ENCODE measurements at regions not wholly inside any gene's neighbourhood (a gene's known extent, or its start where the extent isn't known, plus 50 kb on each side); places are given as distances from the start of the nearest gene placed in this dataset.
"Not testable (repeated sequence)": the region's sequence is repeated elsewhere in the genome, so short reads cannot be mapped to it uniquely, and the experiment has no call there.

DNA sequence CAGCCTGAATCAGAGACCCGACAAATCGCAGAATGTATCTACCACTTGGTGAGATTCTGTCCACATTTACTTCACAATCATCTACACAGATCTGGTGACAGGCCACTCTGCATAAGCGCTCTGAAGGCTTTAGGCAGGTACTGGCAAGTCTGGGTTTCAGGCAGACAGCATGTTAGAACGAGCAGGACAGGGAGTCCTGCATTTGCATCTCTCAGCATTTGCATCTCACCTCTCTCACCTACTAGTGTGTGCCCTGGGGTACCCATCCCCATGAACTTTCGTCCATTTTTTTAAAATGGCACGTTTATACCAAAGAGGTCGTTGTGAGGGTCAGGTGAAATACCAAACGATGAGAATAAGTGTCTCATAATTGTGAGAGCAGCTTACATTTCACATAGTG lies 108.2 kb downstream of the SPATA31A1 start:
- not testable (repeated sequence) for H3K4me1 ChIP-seq, DNase-seq, H3K9me3 ChIP-seq, H3K36me3 ChIP-seq, H3K27me3 ChIP-seq
- 16 to 19% methylated on average over 6 of the region's 8 CpGs for WGBS, 2 donors
- peak in 1 of 2 donors; percentile 20 for ATAC-seq (ENCODE audit: low FRiP score in 2 of 2)
- Histone ChIP-seq H3K4me3 (peak overlapping the region in 3 of 4 donors; percentile 45 to 59 (median 54)), H3K27ac (peak overlapping the region in 1 of 4 donors; percentile 80)

DNA sequence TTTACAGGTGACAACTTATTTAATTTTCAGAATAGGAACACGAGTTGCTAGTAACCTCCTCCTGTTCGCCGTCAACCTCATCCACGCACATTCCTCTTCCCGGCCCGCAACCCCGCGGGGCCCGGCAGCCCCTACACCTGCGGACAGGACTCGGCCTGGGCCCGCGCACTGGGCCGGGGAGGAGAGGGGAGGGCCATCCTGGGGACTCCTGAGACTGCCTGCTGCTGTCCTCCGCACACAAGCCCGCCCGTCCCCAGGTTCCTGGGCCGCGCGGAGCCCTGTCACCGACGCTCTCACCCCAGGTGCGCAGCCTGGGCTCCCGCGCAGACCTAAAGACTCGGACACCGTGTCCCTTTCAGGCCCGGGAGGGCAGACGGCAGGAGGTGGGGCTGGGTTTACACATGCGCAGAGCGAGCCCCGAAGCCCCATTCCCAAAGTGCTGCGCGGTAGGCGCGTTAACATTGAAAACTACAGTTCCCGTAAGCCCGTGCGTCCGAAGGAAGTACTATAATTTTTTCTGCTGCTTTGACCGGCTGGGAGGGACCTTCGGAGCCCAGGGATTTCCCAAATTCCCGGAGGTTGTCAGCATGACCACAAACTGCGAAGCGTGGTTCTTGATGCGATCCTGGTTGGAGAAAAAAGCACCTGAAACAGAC lies 108.8 kb downstream of the SPATA31A1 start:
- Histone ChIP-seq H3K27ac (peak overlapping the region; percentile 56 to 80 (median 70)), H3K4me3 (peak overlapping the region; percentile 35 to 59 (median 50))
- not testable (repeated sequence) for H3K36me3 ChIP-seq, H3K9me3 ChIP-seq, H3K4me1 ChIP-seq, H3K27me3 ChIP-seq
- peak; percentile 98 to 100 for ATAC-seq (ENCODE audit: low FRiP score in 2 of 2)
- DNase-seq: peak; percentile 87 to 89
- 0 to 1% methylated on average over 17 to 26 of the region's 46 CpGs for WGBS, 2 donors
- TF ChIP-seq POLR2A (IDR thresholded peaks at IDR 0.05) (peak in 2 of 4 donors; percentile 16 to 40), POLR2AphosphoS5 (IDR thresholded peaks at IDR 0.05) (peak in 1 of 2 donors; percentile 64)

GRCh38 chr9:39474499-39474898 lies 119.0 kb downstream of the SPATA31A1 start:
- not testable (repeated sequence) for H3K27me3 ChIP-seq; H3K36me3 ChIP-seq; H3K4me3 ChIP-seq; ATAC-seq (ENCODE audit: low FRiP score in 2 of 2); H3K27ac ChIP-seq; H3K4me1 ChIP-seq; DNase-seq; H3K9me3 ChIP-seq
- 25 to 36% methylated on average over 1 of the region's 1 CpG for WGBS, 2 donors

- not testable (repeated sequence) for ATAC-seq (ENCODE audit: low FRiP score in 2 of 2); H3K9me3 ChIP-seq; H3K4me1 ChIP-seq; H3K27me3 ChIP-seq; H3K36me3 ChIP-seq; DNase-seq; H3K27ac ChIP-seq; H3K4me3 ChIP-seq
- 95 to 96% methylated on average over 4 of the region's 4 CpGs for WGBS, 2 donors
These were observed 127.6 kb downstream of the SPATA31A1 start for GRCh38 chr9:39483073-39483472.

DNA sequence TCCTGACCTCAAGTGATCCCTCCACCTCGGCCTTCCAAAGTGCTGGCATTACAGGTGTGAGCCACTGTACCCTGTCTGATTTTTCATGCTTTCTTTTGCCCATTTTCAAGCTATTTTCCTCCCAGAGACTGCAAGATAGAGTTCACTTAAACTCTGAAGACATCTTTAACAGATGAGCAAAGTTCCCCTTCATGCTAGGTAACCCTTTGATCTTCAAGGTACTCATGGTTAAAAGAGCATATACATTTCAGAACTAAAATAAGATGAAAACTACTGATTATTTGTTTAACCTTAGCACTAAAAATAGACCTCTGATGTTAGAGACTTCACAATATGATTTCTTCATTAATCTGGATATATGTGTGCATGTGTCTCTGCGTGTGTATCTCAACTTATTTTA lies 128.4 kb downstream of the SPATA31A1 start:
- H3K36me3 ChIP-seq; H3K4me1 ChIP-seq; ATAC-seq (ENCODE audit: low FRiP score in 2 of 2); DNase-seq; H3K4me3 ChIP-seq; H3K27me3 ChIP-seq; H3K27ac ChIP-seq; H3K9me3 ChIP-seq: not testable (repeated sequence)
- 56 to 86% methylated on average over 2 of the region's 2 CpGs for WGBS, 2 donors

DNA sequence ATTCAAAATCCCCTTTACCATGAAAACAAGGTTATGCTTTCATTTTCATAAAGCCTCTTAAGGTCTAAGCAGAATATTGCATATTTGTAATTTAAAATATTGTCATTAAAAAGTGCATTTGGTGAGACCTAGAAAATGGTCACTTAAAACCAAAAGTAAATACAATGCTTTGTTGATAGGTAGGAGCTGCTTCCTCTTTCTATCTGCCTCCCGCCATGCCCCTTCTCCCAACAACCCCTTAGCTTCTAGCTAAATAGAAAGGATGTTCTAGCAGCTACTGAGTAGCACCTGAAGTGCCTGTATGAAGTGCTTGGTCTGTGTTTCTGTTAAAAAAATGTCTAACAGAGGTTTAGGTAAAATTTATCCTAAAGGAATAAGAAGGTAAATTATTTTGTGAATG lies 128.8 kb downstream of the SPATA31A1 start:
- H3K36me3 ChIP-seq; H3K4me1 ChIP-seq; DNase-seq; H3K9me3 ChIP-seq; H3K4me3 ChIP-seq; H3K27ac ChIP-seq; H3K27me3 ChIP-seq; ATAC-seq (ENCODE audit: low FRiP score in 2 of 2): not testable (repeated sequence)
- 56 to 71% methylated on average over 1 of the region's 1 CpG for WGBS, 2 donors

DNA sequence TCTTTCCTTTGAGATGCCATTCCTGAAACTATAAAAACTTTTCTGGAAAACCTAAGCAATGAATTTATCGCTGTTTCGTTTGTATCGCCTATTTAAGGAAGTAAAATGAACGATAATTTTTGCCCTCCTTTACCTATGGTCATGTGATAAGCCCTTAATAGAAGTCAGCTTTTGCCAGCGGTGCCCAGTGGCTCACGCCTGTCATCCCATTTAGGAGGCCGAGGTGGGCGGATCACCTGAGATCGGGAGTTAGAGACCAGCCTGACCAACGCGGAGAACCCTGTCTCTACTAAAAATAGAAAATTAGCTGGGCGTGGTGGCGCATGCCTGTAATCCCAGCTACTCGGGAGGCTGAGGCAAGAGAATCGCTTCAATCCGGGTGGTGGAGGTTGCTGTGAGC lies 132.0 kb downstream of the SPATA31A1 start:
- H3K27me3 ChIP-seq; H3K27ac ChIP-seq; ATAC-seq (ENCODE audit: low FRiP score in 2 of 2); H3K4me3 ChIP-seq; H3K4me1 ChIP-seq; H3K36me3 ChIP-seq; H3K9me3 ChIP-seq; DNase-seq: not testable (repeated sequence)
- WGBS, 2 donors: 92 to 93% methylated on average over 9 to 12 of the region's 16 CpGs

DNA sequence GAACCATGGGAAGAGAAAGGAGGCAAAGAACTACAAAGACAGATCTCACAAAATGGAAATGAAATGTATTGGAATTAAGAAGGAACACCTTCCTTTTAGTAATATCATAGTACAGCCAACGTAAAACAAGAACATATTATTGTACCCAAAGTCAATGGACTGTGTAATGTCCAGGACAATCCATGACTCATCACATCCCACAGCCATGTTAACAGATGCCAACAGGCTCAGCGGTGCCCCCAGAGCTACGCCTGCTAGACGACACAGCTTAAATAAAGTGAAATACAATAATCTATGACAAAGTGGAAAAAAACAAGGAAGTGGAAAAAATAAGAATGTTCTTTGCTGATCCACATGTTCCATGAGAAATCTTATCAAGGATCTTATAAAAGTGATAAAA lies 140.8 kb downstream of the SPATA31A1 start:
- not testable (repeated sequence) for H3K36me3 ChIP-seq; H3K27ac ChIP-seq; DNase-seq; ATAC-seq (ENCODE audit: low FRiP score in 2 of 2); H3K4me3 ChIP-seq; H3K4me1 ChIP-seq; H3K9me3 ChIP-seq; H3K27me3 ChIP-seq
- WGBS, 2 donors: 87% methylated on average over 3 of the region's 4 CpGs; no CpG with 5 or more reads in 1 of the 2 donors

DNA sequence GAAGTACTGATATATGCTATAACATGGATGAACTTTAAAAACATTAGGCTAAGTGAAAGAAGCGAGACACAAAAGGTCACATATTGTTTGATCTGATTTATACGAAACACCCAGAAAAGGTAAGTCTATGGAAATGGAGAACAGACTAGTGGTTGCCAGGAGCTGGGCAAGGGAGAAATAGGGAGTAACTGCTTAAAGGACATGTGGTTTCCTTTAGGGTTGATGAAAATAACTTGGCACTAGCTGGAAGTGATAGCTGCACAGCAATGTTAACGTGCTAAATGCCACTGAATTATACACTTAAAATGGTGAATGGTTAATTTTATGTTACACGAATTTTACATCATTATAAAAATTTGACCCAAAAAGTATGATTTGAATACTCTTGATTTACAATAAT lies 147.7 kb downstream of the SPATA31A1 start:
- no CpG with 5 or more reads among the region's 4 CpGs for WGBS, 2 donors
- not testable (repeated sequence) for H3K4me1 ChIP-seq; DNase-seq; H3K36me3 ChIP-seq; H3K27ac ChIP-seq; ATAC-seq (ENCODE audit: low FRiP score in 2 of 2); H3K9me3 ChIP-seq; H3K4me3 ChIP-seq; H3K27me3 ChIP-seq

- not testable (repeated sequence) for DNase-seq; H3K9me3 ChIP-seq; H3K27ac ChIP-seq; H3K4me1 ChIP-seq; H3K36me3 ChIP-seq; H3K4me3 ChIP-seq; H3K27me3 ChIP-seq; ATAC-seq (ENCODE audit: low FRiP score in 2 of 2)
- WGBS, 2 donors: no CpG with 5 or more reads among the region's 9 CpGs
These were observed 172.0 kb downstream of the SPATA31A1 start for GRCh38 chr9:39527387-39528029.

DNA sequence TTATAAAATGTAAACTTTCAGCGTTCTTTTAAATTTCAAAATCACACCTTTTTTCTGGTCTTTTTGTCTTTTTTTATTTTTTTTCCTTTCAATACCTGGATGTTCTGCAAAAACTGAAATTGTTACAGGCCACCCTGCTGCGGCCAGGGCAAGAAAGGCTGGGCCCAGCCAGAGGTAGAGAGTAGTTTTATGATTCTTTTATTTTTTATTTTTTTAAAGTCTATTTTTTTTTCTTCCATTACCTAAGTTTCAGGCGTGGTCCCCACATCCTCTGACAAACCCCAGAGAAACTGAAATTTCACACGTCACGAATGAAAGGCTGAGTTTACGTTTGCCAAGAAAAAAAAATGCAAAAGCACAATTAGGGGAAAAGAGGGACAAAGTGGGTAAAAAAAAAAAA lies 177.1 kb downstream of the SPATA31A1 start:
- H3K36me3 ChIP-seq; ATAC-seq (ENCODE audit: low FRiP score in 2 of 2); DNase-seq; H3K9me3 ChIP-seq; H3K27me3 ChIP-seq; H3K4me1 ChIP-seq; H3K27ac ChIP-seq; H3K4me3 ChIP-seq: not testable (repeated sequence)
- 72 to 74% methylated on average over 2 to 6 of the region's 6 CpGs for WGBS, 2 donors

DNA sequence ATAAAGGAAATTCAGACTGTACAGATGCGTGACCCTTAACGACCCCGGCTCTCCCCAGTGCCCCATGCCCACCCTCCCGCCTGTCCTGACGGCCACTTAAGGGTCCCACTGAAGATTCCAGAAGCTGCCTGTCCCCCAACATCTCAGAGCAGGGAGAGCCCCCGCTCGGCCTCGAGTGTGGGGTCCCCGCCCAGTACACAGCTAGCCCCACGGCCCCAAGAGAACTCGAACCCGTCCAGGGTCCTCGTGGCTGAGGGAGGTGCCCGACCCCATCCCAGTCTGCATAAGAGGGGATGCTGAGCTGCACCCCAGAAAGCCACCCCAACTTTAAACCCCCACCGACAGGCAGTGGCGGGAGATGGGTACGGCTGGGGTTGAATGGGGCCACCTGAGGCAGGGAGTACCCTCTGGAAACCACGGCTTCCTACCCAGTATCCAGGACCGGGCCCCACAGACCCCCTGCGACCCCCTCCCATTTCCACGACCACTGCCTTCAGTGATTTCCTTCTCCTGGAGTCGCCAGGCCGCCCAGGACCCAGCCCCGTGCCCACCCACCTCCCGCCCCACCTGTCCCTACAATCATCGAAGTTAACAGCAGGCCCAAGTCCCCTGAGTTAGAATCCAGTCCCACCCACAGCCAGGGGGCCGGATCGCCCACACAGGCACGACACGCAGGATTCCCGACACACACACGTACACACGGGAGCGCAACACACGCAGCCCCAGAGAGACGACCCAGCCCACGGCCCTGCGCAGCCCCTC lies 177.7 kb downstream of the SPATA31A1 start:
- WGBS, 2 donors: no CpG with 5 or more reads among the region's 38 CpGs
- not testable (repeated sequence) for H3K27me3 ChIP-seq, H3K36me3 ChIP-seq, H3K9me3 ChIP-seq, H3K4me1 ChIP-seq, H3K4me3 ChIP-seq, H3K27ac ChIP-seq
- ATAC-seq (ENCODE audit: low FRiP score in 2 of 2) (peak; percentile 41 to 65), DNase-seq (peak in 1 of 2 donors; percentile 40)

All from upper lobe of left lung (tissue), 6 donors.